OCI-LY1 (cell line): ENCODE measurements at regions not wholly inside any gene's neighbourhood (a gene's known extent, or its start where the extent isn't known, plus 50 kb on each side); places are given as distances from the start of the nearest gene placed in this dataset.

Experiments used
- CTCF ChIP-seq: fragments of 200-600 bp; sonication (generic), shearing (Covaris generic); IDR thresholded peaks from 2 replicates; pipeline ENCODE4 v1.5.1; 2017; ENCODE audit warnings: mild to moderate bottlenecking, antibody characterized with exemption, low read length, moderate library complexity, mixed read lengths
- EZH2 ChIP-seq: fragments of 200-600 bp; sonication (generic), shearing (Covaris generic); IDR thresholded peaks from 2 replicates; pipeline ENCODE4 v1.8.0; 2017; ENCODE audit warnings: borderline replicate concordance, mixed run types, mild to moderate bottlenecking, antibody characterized with exemption, low read length, moderate library complexity, mixed read lengths

- no peak for TF ChIP-seq EZH2
- peak; percentile 45 for TF ChIP-seq CTCF
Observed at GRCh38 chr1:104636581-104636980, 886.9 kb downstream of the AMY1C start.
